Erythroblast (primary cell): ENCODE measurements at regions not wholly inside any gene's neighbourhood (a gene's known extent, or its start where the extent isn't known, plus 50 kb on each side); places are given as distances from the start of the nearest gene placed in this dataset.
"Not testable (repeated sequence)": the region's sequence is repeated elsewhere in the genome, so short reads cannot be mapped to it uniquely, and the experiment has no call there.

Source experiments
- DNase-seq, 2 experiments: peaks; one replicate each; lab custom pipeline; 2025; lab: John Stamatoyannopoulos, UW
- GATA1 ChIP-seq: IDR thresholded peaks from 2 replicates; pipeline ENCODE4 v1.6.1; 2011; ENCODE audit warnings: low read depth, mild to moderate bottlenecking, control low read depth, low read length, moderate library complexity
- POLR2A ChIP-seq: IDR thresholded peaks from 2 replicates; pipeline ENCODE4 v1.6.1; 2011; ENCODE audit warnings: mild to moderate bottlenecking, low read length

DNA sequence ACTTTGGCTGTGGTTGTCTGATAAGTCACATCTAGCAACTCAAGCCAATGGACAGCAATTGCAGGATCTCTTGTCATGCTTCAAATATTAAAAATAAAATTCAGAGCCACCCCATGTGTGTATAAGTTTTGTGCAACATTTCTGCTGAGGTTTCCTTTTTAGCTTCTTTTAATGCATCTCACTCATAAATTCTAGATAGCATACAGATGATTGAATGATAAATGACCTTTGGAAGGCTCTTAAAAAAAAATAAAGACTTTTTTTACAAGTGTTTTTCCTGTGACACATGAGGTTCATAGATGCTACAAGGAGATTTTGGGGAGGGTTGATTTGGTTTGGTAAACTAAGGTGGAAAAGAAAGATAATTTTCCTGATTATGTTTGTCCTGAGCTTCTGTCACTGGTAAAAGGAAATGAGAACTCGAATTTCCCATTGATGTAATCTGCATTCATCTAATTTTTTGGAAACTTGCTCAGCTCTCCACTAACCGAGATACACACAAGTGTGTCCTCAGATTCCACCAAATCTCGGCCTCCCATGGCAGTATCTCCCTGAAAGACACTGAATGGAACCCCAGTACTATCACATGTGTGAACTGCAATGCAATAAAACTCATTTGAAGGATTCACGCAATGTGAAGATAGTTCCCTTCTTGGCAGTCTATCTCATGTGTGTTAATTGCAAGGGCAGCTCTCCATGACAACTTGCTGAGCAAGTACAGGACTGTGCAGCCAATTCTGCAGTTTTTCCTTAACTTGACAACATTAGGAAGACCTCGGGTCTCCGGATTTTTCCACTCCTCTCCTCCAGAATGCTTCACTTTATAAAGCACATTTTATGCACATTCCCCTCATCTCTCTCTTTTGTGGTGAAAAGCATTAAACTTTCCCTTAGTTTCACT lies 185.4 kb upstream of the PFKP start:
- DNase-seq = no peak
- no peak for TF ChIP-seq GATA1
- TF ChIP-seq POLR2A = no peak

- not testable (repeated sequence) for DNase-seq
These were observed 187.3 kb upstream of the PFKP start for GRCh38 chr10:2880050-2880449.

DNA sequence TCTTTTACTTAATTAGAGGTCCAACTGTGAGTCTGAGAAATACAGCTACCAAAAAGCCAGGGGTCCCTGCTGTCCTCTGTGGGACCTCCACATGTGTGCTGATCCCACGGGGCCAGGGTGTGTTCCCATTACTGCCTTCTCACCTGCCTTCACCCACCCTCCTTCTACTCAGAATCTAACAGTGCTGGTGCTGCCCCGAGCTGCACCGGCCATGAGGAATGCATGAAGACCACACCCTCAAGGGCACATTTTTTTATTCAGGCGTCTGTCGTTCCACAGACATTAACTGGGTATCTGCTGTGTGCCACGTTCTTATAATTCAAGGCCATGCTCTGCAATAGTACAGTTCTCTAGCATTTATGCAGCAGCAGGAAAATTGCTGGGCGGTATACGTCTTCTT lies 188.5 kb upstream of the PFKP start:
- TF ChIP-seq GATA1 = no peak
- no peak for TF ChIP-seq POLR2A
- DNase-seq = no peak

DNA sequence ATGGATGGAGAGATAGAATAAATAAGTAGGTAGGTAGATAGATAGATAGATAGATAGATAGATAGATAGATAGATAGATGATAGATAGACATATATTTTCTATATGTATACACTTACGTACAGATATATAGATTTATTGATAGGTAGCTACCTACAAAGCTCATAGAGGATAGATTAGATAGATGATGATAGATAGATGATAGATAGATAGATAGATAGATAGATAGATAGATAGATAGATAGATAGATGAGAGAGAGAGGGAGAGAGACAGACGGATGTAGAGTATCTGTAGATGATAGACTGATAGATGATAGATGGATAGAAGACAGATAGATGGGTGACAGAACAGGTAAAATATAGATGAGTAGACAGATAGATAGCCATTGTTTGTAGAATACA lies 191.3 kb upstream of the PFKP start:
- DNase-seq = no peak
- TF ChIP-seq POLR2A = no peak
- TF ChIP-seq GATA1 = no peak

- no peak for DNase-seq
- TF ChIP-seq GATA1 (no peak), POLR2A (no peak)
These were observed 192.4 kb upstream of the PFKP start for GRCh38 chr10:2874963-2875362.

DNA sequence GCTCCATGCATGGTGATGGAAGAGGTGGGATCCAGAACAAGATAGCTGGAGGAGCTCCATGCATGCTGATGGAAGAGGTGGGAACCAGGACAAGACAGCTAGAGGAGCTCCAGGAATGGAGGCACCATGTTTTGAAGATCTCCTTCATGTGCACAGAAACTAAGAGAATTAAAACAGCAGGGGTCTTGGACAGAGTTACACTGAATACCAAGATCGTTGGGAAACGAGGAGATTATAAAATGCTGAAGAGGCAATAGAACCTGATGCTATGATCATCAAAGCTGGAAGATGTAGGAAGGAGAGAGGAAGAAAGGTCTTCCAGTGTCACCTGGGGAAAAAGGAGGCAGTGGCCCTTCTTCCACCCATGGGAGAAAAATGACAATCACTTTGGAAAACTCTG lies 193.6 kb upstream of the PFKP start:
- DNase-seq = no peak
- TF ChIP-seq GATA1 (no peak), POLR2A (no peak)

DNA sequence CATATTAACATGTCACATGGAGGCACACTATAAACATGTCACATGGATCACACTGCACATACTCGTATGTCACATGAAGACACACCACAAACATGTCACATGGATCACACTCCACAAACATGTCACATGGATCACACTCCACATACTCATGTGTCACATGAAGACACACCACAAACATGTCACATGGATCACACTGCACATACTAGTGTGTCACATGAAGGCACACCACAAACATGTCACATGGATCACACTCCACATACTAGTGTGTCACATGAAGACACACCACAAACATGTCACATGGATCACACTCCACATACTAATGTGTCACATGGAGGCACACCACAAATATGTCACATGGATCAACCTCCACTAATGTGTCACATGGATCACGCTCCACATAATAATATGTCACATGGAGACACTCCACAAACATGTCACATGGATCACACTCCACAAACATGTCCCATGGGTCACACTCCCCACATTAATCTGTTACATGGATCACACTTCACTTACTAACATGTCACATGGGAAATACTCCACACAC lies 195.6 kb upstream of the PFKP start:
- DNase-seq = no peak

DNA sequence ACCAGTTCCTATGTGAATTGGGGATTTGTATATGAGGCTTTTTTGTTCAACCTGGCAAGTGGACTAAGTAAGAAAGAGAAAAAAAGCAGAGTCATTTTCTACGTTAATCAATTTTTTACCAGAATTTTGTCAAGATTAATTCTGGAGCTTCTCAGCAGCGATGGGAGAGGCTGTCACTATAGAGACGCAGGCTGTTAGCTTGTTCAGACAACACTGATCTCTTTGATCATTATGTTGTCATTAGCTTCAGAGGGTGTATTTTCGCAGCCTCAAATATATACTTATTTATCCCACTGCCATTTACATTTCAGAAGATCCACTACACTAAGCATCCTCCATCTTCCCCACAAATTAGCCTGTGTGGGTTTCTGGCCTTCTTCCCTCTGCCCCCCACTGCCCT lies 196.7 kb upstream of the PFKP start:
- TF ChIP-seq POLR2A (no peak), GATA1 (no peak)
- DNase-seq = no peak

More for the DNA sequence above, 195.6 kb upstream of the PFKP start:
- TF ChIP-seq GATA1 (no peak), POLR2A (no peak)

DNA sequence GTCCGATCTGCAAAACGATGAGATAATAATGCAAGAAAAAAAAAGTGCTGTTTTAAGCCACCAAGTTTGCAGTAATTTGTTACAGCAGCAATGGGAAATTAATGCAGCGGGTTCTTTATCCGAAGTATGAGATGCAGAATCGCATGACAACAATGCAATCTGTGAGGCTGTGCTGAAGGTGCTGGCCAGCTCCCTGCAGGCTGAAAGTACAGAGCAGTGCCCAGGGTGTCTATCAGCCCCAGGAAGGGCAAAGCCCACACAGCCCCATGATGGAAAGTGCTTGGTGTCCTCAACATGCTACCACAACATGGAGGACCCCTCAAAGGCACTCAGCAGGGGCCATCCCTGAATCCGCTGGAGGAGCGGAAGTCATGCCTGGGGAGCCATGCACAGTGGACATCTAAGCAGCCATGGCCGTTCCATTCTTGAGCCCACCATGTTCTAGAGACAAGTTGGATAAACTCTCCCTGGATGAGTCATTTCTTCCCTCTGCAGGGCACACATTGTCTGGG lies 199.5 kb upstream of the PFKP start:
- TF ChIP-seq GATA1 = no peak
- TF ChIP-seq POLR2A = no peak
- no peak for DNase-seq

- no peak for TF ChIP-seq GATA1
- TF ChIP-seq POLR2A = no peak
- DNase-seq = no peak
These were observed 200.8 kb upstream of the PFKP start for GRCh38 chr10:2866569-2866968.

DNA sequence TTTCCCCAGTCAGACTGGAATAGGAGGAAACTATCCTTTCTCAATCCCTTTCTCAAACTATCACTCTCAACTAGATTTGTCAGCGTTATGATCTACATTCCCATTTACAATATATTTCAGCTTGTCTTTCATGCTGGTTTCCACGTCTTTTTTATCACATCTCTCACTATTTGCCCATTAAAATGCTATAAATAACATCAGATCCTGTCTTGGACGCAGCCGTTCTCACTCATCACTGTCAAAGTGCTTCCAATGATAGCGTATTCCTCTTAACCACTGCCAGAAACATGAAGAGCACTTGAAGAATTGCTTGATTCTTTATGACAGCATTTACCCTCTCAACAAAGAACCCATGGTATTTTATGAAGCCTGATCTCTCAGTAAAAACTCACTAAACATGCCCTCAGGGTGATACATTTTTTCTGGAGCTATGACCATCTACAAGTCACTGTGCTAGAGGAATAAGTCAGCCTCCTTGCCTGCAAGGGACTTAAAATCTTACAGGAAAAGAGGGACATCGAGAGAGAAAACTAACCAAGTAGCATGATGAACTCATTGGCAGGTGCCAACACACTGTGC lies 205.6 kb upstream of the PFKP start:
- TF ChIP-seq POLR2A (no peak), GATA1 (no peak)
- no peak for DNase-seq

- TF ChIP-seq GATA1 (no peak), POLR2A (no peak)
- DNase-seq = no peak
These were observed 208.9 kb upstream of the PFKP start for GRCh38 chr10:2858452-2858851.

GRCh38 chr10:2856598-2856997 lies 210.8 kb upstream of the PFKP start:
- DNase-seq = no peak
- no peak for TF ChIP-seq POLR2A

GRCh38 chr10:2852574-2853323 lies 214.6 kb upstream of the PFKP start:
- TF ChIP-seq POLR2A (no peak), GATA1 (no peak)
- no peak for DNase-seq
